ENCODE measurements at regions not wholly inside any gene's neighbourhood (a gene's known extent, or its start where the extent isn't known, plus 50 kb on each side); places are given as distances from the start of the nearest gene placed in this dataset.
"Not testable (repeated sequence)": the region's sequence is repeated elsewhere in the genome, so short reads cannot be mapped to it uniquely, and the experiment has no call there.

GRCh38 chr5:32949286-32949970, 238.3 kb downstream of the NPR3 start:
- H3K9me3 ChIP-seq, result no peaks in the 10 kb centered on the region
- H3K4me3 ChIP-seq (ENCODE audit: low read depth, low read length), result no peak overlapping the region
- DNase-seq, result no peak
- H3K27me3 ChIP-seq, result no peaks in the 10 kb centered on the region
- no peaks in the 10 kb centered on the region for H3K4me1 ChIP-seq
- H3K36me3 ChIP-seq, result no peaks in the 10 kb centered on the region
- no peak for TF ChIP-seq CTCF (IDR thresholded peaks at IDR 0.05; ENCODE audit: low read depth, low read length)

- no peak for TF ChIP-seq CTCF (IDR thresholded peaks at IDR 0.05; ENCODE audit: low read depth, low read length)
- Histone ChIP-seq H3K36me3 (no peaks in the 10 kb centered on the region), H3K4me1 (no peaks in the 10 kb centered on the region), H3K4me3 (ENCODE audit: low read depth, low read length) (no peak overlapping the region), H3K27me3 (no peaks in the 10 kb centered on the region), H3K9me3 (no peaks in the 10 kb centered on the region)
- DNase-seq, result no peak
Observed at GRCh38 chr5:32951003-32951402, 239.9 kb downstream of the NPR3 start.

- no peaks in the 10 kb centered on the region for H3K4me1 ChIP-seq
- no peak for TF ChIP-seq CTCF (IDR thresholded peaks at IDR 0.05; ENCODE audit: low read depth, low read length)
- H3K9me3 ChIP-seq, result no peaks in the 10 kb centered on the region
- H3K27me3 ChIP-seq, result no peaks in the 10 kb centered on the region
- H3K4me3 ChIP-seq (ENCODE audit: low read depth, low read length), result no peak overlapping the region
- H3K36me3 ChIP-seq, result no peaks in the 10 kb centered on the region
- no peak for DNase-seq
Observed at GRCh38 chr5:32951878-32952277, 240.8 kb downstream of the NPR3 start.

- DNase-seq; H3K9me3 ChIP-seq; H3K36me3 ChIP-seq; H3K4me3 ChIP-seq (ENCODE audit: low read depth, low read length); H3K27me3 ChIP-seq; H3K4me1 ChIP-seq: not testable (repeated sequence)
Observed at GRCh38 chr5:32952421-32952820, 241.3 kb downstream of the NPR3 start.

- Histone ChIP-seq H3K9me3 (no peaks in the 10 kb centered on the region), H3K36me3 (no peaks in the 10 kb centered on the region), H3K4me1 (no peaks in the 10 kb centered on the region), H3K27me3 (no peaks in the 10 kb centered on the region), H3K4me3 (ENCODE audit: low read depth, low read length) (no peak overlapping the region)
- no peak for DNase-seq
- TF ChIP-seq CTCF (IDR thresholded peaks at IDR 0.05; ENCODE audit: low read depth, low read length), result no peak
Observed at GRCh38 chr5:32953694-32954093, 242.6 kb downstream of the NPR3 start.

- Histone ChIP-seq H3K4me1 (no peaks in the 10 kb centered on the region), H3K36me3 (no peaks in the 10 kb centered on the region), H3K9me3 (no peaks in the 10 kb centered on the region), H3K4me3 (ENCODE audit: low read depth, low read length) (no peak overlapping the region), H3K27me3 (no peaks in the 10 kb centered on the region)
- no peak for DNase-seq
- TF ChIP-seq CTCF (IDR thresholded peaks at IDR 0.05; ENCODE audit: low read depth, low read length), result no peak
Observed at GRCh38 chr5:32955814-32956213, 244.7 kb downstream of the NPR3 start.
